ENCODE measurements at regions not wholly inside any gene's neighbourhood (a gene's known extent, or its start where the extent isn't known, plus 50 kb on each side); places are given as distances from the start of the nearest gene placed in this dataset.

GRCh38 chr17:72517413-72518158, 396.8 kb downstream of the SOX9 start:
- Histone ChIP-seq H3K27me3 (peaks cover 0 to 13% of the 10 kb centered on the region in 2 donors), H3K36me3 (no peaks in the 10 kb centered on the region), H3K9me3 (no peaks in the 10 kb centered on the region), H3K4me3 (no peak overlapping the region), H3K4me1 (no peaks in the 10 kb centered on the region), H3K27ac (no peak overlapping the region)
- TF ChIP-seq CTCF (IDR thresholded peaks at IDR 0.05): no peak
- DNase-seq: no peak
- intact Hi-C loops (cut with DNase I; ENCODE audit: low total_unique reads): no loop called here

GRCh38 chr17:72518159-72518732, 397.4 kb downstream of the SOX9 start:
- no peak for TF ChIP-seq CTCF (IDR thresholded peaks at IDR 0.05)
- no peaks in the 10 kb centered on the region for H3K36me3 ChIP-seq
- no peak overlapping the region for H3K4me3 ChIP-seq
- intact Hi-C loops (cut with DNase I; ENCODE audit: low total_unique reads): no loop called here
- no peaks in the 10 kb centered on the region for H3K4me1 ChIP-seq
- DNase-seq: no peak
- no peaks in the 10 kb centered on the region for H3K9me3 ChIP-seq
- no peak overlapping the region for H3K27ac ChIP-seq
- H3K27me3 ChIP-seq: peaks cover 0 to 13% of the 10 kb centered on the region in 2 donors

- H3K36me3 ChIP-seq: no peaks in the 10 kb centered on the region
- intact Hi-C loops (cut with DNase I; ENCODE audit: low total_unique reads): no loop called here
- H3K27me3 ChIP-seq: peaks cover 0 to 13% of the 10 kb centered on the region in 2 donors
- H3K4me1 ChIP-seq: no peaks in the 10 kb centered on the region
- no peak for DNase-seq
- H3K27ac ChIP-seq: no peak overlapping the region
- H3K9me3 ChIP-seq: no peaks in the 10 kb centered on the region
- H3K4me3 ChIP-seq: no peak overlapping the region
- no peak for TF ChIP-seq CTCF (IDR thresholded peaks at IDR 0.05)
Measured at GRCh38 chr17:72518753-72519597, 398.2 kb downstream of the SOX9 start.

DNA sequence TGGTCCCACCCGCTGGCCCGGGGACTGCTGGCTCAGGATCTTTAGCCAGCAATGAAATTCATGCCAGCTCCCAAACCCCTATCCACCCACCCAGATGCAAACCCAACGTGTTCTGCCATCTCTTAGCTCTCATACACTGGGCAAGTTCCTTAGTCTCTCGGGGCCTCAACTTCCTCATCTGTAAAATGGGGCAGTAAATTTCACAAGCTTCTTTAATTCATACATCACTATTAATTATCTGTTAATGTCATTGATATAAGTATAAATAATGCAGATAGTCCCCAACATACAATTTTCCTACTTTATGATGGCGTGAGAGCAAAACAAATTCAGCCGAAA, 398.7 kb downstream of the SOX9 start:
- H3K27ac ChIP-seq: no peak overlapping the region
- H3K36me3 ChIP-seq: no peaks in the 10 kb centered on the region
- H3K4me1 ChIP-seq: no peaks in the 10 kb centered on the region

More for the DNA sequence above, 398.7 kb downstream of the SOX9 start:
- Histone ChIP-seq H3K9me3 (no peaks in the 10 kb centered on the region), H3K4me3 (no peak overlapping the region), H3K27me3 (peaks cover 0 to 13% of the 10 kb centered on the region in 2 donors)
- DNase-seq: no peak
- no peak for TF ChIP-seq CTCF (IDR thresholded peaks at IDR 0.05)
- intact Hi-C loops (cut with DNase I; ENCODE audit: low total_unique reads): no loop called here
